HG02588 (cell line): ENCODE measurements at regions not wholly inside any gene's neighbourhood (a gene's known extent, or its start where the extent isn't known, plus 50 kb on each side); places are given as distances from the start of the nearest gene placed in this dataset.

ENCODE experiments used
- ATAC-seq: cut with Tn5 transposase; IDR thresholded peaks from one replicate; pipeline ENCODE4 v1.9.1; 2021; ENCODE audit warnings: mild to moderate bottlenecking, moderate library complexity; ENCODE audit not compliant: unreplicated experiment

GRCh38 chr9:1658661-1659362 is 356.3 kb upstream of the SMARCA2 start:
- no peak for ATAC-seq

- no peak for ATAC-seq
These were observed 355.8 kb upstream of the SMARCA2 start for GRCh38 chr9:1659363-1659690.

DNA sequence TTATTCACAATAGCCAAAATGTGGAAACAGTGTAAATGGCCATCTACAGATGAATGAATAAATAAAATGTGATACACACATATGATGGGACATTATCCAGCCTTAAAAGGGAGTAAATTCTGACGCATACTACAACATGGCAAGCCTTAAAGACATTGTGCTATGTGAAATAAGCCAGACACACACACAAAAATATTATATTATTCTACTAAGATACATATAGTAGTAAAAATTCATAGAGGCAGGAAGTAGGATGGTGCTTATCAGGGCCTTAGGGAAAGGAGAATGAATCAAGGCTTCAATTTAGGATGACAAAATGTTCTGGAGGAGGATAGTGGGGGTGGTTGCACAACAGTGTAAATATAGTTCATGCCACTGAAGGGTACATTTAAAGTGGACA is 346.7 kb upstream of the SMARCA2 start:
- ATAC-seq: no peak

DNA sequence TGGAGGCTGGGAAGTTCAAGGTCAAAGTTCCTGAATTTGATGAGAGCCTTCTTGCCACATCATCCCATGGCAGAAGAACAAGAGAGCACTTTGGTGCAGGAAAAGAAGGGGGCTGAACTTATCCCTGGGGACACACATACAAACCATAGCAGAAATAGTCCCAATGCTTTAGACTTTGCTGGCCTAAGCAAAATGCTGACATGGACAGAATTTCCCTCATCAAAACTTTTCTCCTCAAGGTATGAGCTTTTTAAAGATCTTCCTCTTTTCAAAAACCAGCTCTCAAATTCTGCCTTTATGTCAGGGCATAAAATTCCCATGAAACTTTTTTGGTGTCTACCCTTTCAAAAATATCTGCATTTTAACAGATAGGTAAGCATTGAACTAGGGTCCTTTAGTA is 341.8 kb upstream of the SMARCA2 start:
- no peak for ATAC-seq

- ATAC-seq: no peak
These were observed 338.4 kb upstream of the SMARCA2 start for GRCh38 chr9:1676771-1677170.

DNA sequence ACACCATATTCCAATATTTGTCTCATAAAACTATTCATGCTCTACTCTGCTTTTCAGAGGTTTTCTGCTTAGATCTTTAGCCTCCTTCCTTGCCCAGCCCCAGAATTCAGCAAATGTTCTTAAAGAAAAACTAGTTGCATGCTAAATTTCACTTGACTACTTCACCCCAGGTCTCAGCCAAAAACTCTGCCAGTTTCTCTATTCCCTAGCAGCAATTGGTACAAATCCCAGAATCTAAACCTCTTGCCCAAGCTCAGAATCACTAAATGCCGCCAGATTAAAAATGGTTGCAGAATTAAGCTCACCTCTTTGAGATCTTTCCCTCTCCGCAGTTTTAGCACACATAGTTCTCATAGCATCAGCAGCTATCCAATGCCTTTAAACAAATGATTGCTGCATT is 331.2 kb upstream of the SMARCA2 start:
- ATAC-seq: no peak

DNA sequence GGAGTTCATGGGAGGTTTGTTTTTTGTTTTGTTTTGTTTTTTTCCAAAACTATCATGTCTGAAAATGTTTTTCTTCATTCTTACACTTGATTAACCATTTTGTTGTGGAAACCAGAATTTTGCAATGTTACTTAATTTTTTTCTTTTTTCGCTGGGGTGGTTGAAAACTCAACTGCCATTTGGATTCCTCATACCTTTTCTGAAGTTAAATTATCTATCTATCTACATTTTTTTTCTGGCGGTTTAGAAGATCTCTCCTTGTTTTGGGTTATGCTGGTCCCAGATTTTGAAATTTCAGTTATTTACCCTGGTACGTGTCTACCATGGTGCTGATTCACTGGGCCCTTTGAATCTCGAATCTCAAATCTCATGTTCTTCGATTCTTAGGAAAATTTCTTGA is 316.2 kb upstream of the SMARCA2 start:
- no peak for ATAC-seq

- no peak for ATAC-seq
These were observed 314.0 kb upstream of the SMARCA2 start for GRCh38 chr9:1701113-1701512.

- ATAC-seq: no peak
These were observed 312.4 kb upstream of the SMARCA2 start for GRCh38 chr9:1702701-1703100.

GRCh38 chr9:1707291-1707690 is 307.9 kb upstream of the SMARCA2 start:
- ATAC-seq: no peak

GRCh38 chr9:1708219-1708618 is 306.9 kb upstream of the SMARCA2 start:
- ATAC-seq: no peak

GRCh38 chr9:1709347-1709746 is 305.8 kb upstream of the SMARCA2 start:
- no peak for ATAC-seq

DNA sequence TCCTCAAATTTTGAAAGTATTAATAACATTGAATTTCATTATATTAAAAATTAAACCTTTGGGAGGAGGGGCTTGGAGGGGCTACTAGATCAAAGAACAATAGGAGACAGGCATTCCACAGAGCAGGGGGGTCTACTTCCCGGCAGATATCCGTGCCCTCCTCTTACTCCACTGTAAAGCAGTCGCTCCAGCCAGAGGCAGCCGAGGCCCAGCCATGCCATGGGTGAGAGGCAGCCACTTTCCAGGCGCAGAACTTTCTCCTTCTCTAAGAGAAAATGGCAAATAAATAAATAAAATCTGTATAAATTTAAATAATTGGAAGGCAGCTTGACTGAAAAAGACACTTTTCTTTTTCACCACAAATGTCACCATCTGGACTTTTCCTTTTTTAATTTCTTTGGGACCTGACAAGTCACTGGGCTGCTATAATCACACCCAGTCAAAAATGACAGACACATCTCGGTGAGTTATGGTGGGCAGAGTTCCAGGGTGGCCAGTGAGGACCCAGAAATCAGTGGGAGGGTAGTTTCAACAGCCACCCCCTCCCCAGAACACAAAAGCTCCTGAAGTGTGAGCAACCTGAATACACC is 302.2 kb upstream of the SMARCA2 start:
- no peak for ATAC-seq

- no peak for ATAC-seq
These were observed 301.3 kb upstream of the SMARCA2 start for GRCh38 chr9:1713841-1714240.

DNA sequence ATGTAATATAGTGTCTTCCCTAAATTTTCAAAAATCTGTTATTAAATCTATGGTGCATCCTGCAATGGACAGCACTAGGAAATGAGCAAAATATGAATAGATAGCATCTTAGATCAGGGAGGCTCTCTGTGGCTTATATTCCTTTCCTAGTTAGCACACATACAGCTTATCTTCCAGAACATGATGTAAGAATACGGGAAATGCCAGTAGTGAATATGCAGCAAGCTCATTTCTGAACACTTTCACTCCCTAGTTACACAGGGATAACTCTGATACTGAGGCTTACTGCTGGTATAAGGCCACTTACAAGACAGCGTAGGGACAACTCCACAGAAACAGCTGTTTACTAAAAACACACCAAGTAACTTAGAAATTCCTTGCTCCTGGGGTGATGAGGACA is 297.3 kb upstream of the SMARCA2 start:
- ATAC-seq: no peak

- no peak for ATAC-seq
These were observed 296.3 kb upstream of the SMARCA2 start for GRCh38 chr9:1718836-1719235.

DNA sequence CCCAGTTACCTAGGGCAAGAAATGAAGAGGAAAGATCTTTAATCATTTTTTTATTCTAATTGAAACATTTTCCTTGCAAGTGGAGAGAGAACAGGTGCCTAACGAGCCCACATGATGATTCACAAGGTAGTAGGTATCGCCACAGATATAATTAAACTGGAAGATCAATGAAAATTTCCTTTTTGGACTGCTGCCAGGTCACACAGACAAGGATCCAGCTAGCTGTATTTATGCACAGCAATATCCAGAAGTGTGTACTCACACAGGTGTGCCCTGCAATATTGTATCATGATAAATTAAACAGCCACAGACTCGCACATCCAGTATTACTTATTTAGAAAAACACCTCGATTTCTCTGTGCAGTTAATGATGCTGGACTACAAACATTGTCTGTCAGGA is 294.0 kb upstream of the SMARCA2 start:
- ATAC-seq: no peak

GRCh38 chr9:1722404-1722803 is 292.7 kb upstream of the SMARCA2 start:
- no peak for ATAC-seq

- ATAC-seq: no peak
These were observed 291.6 kb upstream of the SMARCA2 start for GRCh38 chr9:1723522-1724015.

GRCh38 chr9:1726993-1727759 is 288.0 kb upstream of the SMARCA2 start:
- ATAC-seq: no peak

- no peak for ATAC-seq
These were observed 285.5 kb upstream of the SMARCA2 start for GRCh38 chr9:1729631-1730030.

DNA sequence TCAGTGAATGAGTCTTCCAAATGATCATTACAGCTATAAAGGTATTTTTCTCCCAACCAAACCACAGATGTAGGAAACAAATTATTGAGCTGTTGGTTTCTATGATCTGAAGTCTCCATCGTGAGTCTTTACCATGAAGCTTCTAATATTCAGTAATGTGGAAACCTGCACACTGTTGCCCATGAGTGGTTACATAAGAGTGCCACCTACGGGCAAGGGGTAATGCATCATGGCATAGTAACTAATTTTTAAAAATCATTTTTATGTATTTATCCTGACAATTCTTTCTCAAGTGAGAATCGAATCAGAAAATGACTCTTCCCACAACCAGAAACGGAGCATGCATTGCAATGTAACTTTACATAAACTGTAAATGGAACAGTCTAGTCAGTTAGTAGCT is 282.5 kb upstream of the SMARCA2 start:
- no peak for ATAC-seq
